ENCODE measurements at regions not wholly inside any gene's neighbourhood (a gene's known extent, or its start where the extent isn't known, plus 50 kb on each side); places are given as distances from the start of the nearest gene placed in this dataset.

DNA sequence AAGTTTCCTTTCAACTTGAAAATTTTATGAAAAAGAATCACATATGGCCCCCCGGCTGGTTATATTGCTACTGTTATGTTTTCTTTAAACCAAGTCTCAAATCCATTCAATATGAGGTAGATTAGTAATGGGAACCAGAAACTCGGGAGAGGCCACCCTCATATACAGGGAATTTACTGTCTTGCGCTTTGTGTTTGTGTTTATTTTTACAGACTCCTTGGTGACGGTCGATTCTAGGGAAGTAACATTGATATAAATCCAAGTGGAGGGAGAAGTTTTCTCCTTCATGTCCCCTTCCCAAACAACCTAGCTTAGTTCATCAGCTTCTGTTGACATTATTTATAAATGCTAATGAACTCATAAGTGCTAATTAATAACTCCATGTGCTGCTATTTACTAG, 163.5 kb upstream of the LMO4 start:
- FAIRE-seq (no peak), DNase-seq (ENCODE audit: low spot score) (no peak)

- FAIRE-seq (no peak), DNase-seq (ENCODE audit: low spot score) (no peak)
Measured at GRCh38 chr1:87167157-87167789, 161.4 kb upstream of the LMO4 start.

GRCh38 chr1:87167848-87168525, 160.7 kb upstream of the LMO4 start:
- no peak for FAIRE-seq
- DNase-seq (ENCODE audit: low spot score), result no peak

GRCh38 chr1:87169263-87169910, 159.3 kb upstream of the LMO4 start:
- FAIRE-seq (no peak), DNase-seq (ENCODE audit: low spot score) (no peak)

DNA sequence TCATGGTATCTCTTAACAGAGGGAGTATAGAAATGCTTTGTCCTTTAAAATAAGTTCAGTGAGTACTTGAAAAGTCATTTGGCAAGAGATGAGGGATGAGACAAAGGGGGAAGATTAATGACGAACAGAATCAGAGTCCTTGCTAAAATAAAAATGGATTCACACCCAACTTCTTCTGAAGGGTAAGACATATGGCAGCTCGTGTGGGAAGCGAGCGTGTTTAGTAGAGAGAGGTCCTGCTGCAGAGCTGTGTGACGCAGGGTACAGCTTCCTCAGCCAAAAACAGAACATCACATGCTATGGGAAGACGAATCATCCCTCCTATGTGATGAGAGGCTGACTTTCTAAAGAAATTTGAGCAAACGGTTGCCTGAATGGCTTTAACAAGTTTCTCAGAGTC, 158.5 kb upstream of the LMO4 start:
- DNase-seq (ENCODE audit: low spot score), result no peak
- no peak for FAIRE-seq

DNA sequence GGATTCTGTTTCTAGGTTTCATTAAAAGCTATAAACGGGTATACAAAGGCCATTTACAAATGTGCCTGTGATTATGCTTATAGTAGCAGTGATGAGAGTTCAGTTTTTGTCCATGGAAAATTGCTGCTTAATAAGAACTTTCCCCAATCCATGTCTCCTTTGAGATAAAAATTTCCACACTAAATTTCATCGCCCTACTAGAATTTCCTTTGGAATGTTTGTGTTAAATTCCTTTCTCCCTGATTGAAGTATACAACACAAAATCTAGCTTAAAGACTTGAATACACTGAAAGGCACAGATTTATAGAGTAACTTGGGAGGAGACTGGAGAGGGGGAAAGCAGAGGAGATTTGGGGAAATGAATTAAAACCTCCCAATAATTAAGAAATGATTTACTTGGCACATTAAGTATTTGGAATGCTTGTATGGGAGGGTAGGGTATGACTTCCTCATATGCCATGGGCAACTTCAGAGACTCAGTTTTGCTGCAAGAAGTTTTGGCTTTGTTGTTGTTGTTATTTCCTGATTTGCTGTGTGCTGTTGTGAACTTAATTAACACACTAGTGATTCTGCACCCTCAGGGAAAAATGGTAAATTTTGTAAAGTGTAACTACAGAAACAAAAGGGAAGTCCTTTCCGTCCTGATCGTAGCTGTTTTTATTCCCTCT, 157.6 kb upstream of the LMO4 start:
- FAIRE-seq (no peak), DNase-seq (ENCODE audit: low spot score) (no peak)

DNA sequence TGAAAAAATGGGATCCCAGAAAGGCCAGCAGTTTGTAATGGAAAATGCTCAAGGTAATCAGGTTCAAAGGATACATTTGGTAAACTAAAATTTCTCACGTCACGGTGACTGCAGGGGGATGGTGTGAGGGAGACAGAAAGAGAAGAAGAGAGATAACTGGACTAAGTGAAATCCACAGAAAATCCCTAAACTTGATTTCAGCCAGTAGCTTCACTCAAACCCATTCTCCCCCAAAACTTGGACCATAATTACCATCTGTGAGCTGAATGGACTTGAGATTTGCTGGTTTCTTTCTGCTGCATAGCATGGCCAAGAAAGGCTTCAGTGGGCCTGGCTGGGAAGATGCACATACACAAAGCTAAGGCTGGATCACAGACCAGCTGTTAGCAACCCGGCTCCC, 155.4 kb upstream of the LMO4 start:
- no peak for FAIRE-seq
- DNase-seq (ENCODE audit: low spot score), result no peak

- DNase-seq (ENCODE audit: low spot score) (no peak), FAIRE-seq (no peak)
Measured at GRCh38 chr1:87174724-87175245, 153.9 kb upstream of the LMO4 start.

DNA sequence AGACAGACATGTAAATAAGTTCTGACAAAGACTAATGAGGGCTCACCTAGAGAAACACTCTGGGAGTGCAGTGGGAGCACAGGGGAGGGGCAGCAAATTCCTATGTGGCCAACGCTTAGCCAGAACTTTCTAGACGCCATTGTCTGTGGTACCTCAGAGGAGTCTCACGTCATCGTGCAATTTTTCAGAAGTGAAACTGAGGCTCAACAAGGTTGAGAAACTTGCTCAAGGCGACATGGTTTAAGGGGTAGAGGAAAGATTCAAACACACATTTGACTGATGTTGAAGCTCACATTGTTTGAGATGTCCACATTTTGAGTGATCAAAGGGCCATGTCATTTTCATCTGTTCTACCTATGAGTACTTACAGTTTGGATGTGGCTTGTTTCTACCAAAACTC, 152.6 kb upstream of the LMO4 start:
- DNase-seq (ENCODE audit: low spot score) (no peak), FAIRE-seq (no peak)

DNA sequence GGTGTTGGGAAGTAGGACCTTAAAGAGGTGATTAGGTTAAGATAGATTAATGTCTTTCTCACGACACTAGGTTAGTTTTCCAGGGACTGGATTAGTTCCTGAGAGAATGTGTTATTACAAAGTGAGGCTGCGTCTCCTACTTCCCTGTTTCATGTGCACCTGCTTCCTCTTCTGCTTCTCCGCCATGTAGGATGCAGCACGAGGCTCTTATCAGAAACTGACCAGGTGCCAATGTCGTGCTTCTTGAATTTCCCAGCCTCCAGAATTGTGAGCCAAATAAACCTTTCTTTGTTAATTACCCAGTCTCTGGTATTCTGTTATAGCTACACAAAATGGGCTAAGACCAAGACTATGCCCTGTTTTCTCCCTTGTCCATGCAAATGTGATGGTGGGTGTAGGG, 152.2 kb upstream of the LMO4 start:
- FAIRE-seq, result no peak
- no peak for DNase-seq (ENCODE audit: low spot score)

- FAIRE-seq (no peak), DNase-seq (ENCODE audit: low spot score) (no peak)
Measured at GRCh38 chr1:87178441-87178840, 150.2 kb upstream of the LMO4 start.

GRCh38 chr1:87179076-87179810, 149.4 kb upstream of the LMO4 start:
- FAIRE-seq (no peak), DNase-seq (ENCODE audit: low spot score) (no peak)

DNA sequence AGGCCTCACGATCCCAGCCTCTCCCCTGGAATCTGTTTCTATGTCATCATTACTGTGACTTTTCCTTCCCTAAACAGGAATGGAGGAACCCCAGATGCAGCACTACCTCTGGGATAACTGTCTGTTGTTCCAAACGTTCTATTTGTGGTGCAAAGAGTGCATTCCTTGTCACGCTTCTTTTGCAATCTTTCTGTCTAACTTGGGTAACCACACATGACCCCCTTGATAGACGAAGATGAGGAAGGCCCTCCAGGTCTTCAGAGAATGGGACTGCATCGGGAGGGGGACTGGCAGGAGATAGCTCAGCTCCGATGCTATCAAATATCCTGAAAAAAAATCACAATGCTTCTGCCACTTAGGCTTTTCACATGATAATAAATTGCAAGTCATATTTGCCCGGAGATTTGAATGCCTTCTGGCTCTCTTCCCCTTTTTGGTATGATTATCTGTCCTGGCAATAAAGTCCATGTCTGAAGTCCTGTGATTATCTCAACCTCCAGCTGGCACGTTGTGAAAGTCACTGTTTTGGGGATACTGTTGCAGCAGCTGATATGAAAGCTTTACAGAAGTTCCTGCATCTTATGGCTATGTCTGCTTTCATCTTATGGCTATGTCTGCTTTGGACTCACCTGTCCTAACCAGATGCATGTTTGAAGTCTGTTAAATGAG, 148.7 kb upstream of the LMO4 start:
- FAIRE-seq (peak; percentile 58), DNase-seq (ENCODE audit: low spot score) (no peak)

DNA sequence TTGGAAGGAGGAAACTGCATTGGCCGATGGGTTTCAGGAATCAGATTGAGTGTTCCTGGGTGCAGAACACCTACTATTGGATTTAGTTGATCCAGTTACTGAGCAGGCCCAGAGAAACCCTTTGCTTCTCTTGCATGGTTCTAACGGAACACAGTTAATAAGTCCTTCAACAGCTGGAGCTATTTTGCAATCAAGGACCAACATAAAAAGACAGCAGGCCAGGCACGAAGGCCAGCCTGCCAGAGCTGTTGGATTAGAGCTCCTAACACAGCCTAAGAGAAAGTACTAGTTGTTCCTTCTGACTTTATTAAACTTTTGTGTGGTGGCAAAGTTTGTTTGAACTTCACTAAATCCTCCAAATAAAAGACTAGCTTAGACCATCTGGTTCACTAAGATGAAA, 148.0 kb upstream of the LMO4 start:
- FAIRE-seq (no peak), DNase-seq (ENCODE audit: low spot score) (no peak)

DNA sequence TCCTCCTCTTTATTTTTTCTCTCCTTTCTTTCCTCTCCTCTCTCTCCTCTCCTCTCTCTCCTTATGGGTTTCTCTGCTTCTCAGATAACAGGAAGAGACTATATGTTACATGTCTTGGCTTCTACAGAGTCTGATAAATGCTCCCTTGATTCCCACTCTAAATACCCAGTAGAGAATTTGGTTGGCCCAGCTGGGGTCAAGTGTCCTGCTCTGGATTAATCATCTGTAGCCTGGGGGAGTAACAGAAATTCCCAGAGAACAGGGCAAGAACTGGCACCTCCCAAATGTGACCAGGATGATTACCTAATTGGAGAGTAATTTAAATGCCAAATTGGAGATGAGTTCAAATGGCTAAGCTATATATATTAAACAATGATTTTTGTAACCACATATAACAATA, 146.1 kb upstream of the LMO4 start:
- DNase-seq (ENCODE audit: low spot score), result no peak
- no peak for FAIRE-seq

- DNase-seq (ENCODE audit: low spot score) (no peak), FAIRE-seq (no peak)
Measured at GRCh38 chr1:87185077-87185476, 143.6 kb upstream of the LMO4 start.

DNA sequence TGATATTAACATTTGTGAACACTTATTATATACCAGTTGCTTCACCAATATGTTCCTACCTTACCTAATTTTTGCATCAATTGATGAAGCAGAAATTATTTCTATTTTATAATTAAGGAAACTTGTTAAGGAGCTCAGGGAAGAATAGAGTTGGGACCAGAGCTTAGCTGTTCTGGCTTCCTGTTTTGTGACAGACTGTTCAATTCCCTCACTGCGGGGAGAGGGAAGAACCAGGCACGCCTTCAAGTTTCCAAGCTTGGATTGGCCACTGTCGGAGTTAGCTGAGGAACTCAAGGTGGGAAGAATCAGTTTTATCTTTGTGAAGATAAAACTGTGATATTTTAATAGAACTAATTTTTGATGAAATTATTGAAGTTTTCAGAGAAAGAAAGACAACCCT, 142.3 kb upstream of the LMO4 start:
- FAIRE-seq (no peak), DNase-seq (ENCODE audit: low spot score) (no peak)

- FAIRE-seq (no peak), DNase-seq (ENCODE audit: low spot score) (no peak)
Measured at GRCh38 chr1:87188640-87189039, 140.0 kb upstream of the LMO4 start.

DNA sequence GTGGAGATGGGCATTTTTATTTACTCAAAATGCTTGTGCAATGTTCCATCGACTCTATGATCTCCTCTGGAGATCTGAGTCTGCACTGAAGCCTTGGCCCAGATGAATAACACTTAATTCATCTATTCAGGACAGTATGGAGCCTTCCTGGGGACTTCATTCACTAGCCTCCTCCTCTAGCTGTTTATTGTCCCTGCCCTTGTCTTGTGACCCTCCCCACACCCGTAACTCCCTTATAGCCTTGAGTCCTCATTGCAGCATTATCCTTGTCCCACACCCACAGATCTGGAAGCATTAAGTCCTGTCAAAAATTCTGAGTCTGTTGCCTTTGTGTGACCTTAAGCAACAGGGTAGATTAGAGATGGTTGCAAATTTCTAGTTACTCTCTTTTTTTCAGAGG, 138.3 kb upstream of the LMO4 start:
- FAIRE-seq (no peak), DNase-seq (ENCODE audit: low spot score) (no peak)

- FAIRE-seq, result no peak
- no peak for DNase-seq (ENCODE audit: low spot score)
Measured at GRCh38 chr1:87191646-87192045, 137.0 kb upstream of the LMO4 start.

GRCh38 chr1:87194271-87194774, 134.4 kb upstream of the LMO4 start:
- FAIRE-seq (no peak), DNase-seq (ENCODE audit: low spot score) (no peak)
